ENCODE measurements at regions not wholly inside any gene's neighbourhood (a gene's known extent, or its start where the extent isn't known, plus 50 kb on each side); places are given as distances from the start of the nearest gene placed in this dataset.

GRCh38 chr10:78992333-78992732 is 76.4 kb upstream of the ZMIZ1 start:
- TF ChIP-seq SIN3A (IDR thresholded peaks at IDR 0.05; ENCODE audit: borderline replicate concordance, insufficient read depth, low read length) = no peak
- no peak for TF ChIP-seq POLR2AphosphoS5 (IDR thresholded peaks at IDR 0.05; ENCODE audit: low read depth, low read length)
- no peak for TF ChIP-seq TAF1 (IDR thresholded peaks at IDR 0.05; ENCODE audit: borderline replicate concordance, insufficient read depth, low read length)
- TF ChIP-seq REST (IDR thresholded peaks at IDR 0.05; ENCODE audit: insufficient read depth in 1 of 2, low read depth in 2 of 2, low read length in 2 of 2) = no peak
- TF ChIP-seq FOXP2 (optimal IDR thresholded peaks at IDR 0.05; ENCODE audit: borderline replicate concordance, extremely low read depth, extremely low read length, insufficient read depth) = no peak

DNA sequence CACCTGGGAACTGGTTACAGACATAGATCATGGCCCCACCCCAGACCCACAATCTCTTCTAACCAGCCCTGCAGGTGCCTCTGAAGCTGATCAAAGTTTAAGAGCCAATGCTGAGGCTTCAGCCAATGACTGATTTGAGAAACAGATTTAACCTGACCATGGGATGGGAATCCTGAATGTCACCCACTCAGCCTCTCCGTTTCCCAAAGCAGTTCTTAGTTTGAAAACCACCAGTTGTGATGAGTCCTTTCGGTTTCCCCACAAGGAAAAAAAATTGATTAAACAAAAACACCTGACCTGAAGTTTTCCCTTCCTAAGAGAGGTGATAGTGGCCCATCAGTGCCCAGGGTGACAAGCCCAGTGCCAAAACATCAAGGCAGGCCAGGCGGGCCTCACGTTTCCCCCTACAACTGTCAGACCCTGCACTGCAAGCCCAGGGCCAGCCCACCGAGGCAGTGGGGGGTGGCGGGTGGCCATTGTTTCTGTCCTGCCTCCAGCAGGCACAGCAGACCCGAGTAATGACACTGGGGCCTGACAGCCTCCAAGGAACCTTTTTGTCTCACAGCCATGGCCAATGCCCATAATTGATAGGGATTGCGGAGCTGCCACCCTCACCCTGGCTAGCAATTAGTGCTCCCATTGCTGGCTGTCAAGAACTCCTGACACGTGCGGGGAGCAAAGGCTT is 75.4 kb upstream of the ZMIZ1 start:
- TF ChIP-seq TAF1 (IDR thresholded peaks at IDR 0.05; ENCODE audit: borderline replicate concordance, insufficient read depth, low read length) (no peak), FOXP2 (optimal IDR thresholded peaks at IDR 0.05; ENCODE audit: borderline replicate concordance, extremely low read depth, extremely low read length, insufficient read depth) (no peak), POLR2AphosphoS5 (IDR thresholded peaks at IDR 0.05; ENCODE audit: low read depth, low read length) (no peak), SIN3A (IDR thresholded peaks at IDR 0.05; ENCODE audit: borderline replicate concordance, insufficient read depth, low read length) (no peak), REST (IDR thresholded peaks at IDR 0.05; ENCODE audit: insufficient read depth in 1 of 2, low read depth in 2 of 2, low read length in 2 of 2) (no peak)

- no peak for TF ChIP-seq TAF1 (IDR thresholded peaks at IDR 0.05; ENCODE audit: borderline replicate concordance, insufficient read depth, low read length)
- TF ChIP-seq REST (IDR thresholded peaks at IDR 0.05; ENCODE audit: insufficient read depth in 1 of 2, low read depth in 2 of 2, low read length in 2 of 2) = no peak
- TF ChIP-seq POLR2AphosphoS5 (IDR thresholded peaks at IDR 0.05; ENCODE audit: low read depth, low read length) = no peak
- no peak for TF ChIP-seq FOXP2 (optimal IDR thresholded peaks at IDR 0.05; ENCODE audit: borderline replicate concordance, extremely low read depth, extremely low read length, insufficient read depth)
- TF ChIP-seq SIN3A (IDR thresholded peaks at IDR 0.05; ENCODE audit: borderline replicate concordance, insufficient read depth, low read length) = no peak
These were observed 72.6 kb upstream of the ZMIZ1 start for GRCh38 chr10:78995987-78996791.

- TF ChIP-seq POLR2AphosphoS5 (IDR thresholded peaks at IDR 0.05; ENCODE audit: low read depth, low read length) (no peak), FOXP2 (optimal IDR thresholded peaks at IDR 0.05; ENCODE audit: borderline replicate concordance, extremely low read depth, extremely low read length, insufficient read depth) (no peak), REST (IDR thresholded peaks at IDR 0.05; ENCODE audit: insufficient read depth in 1 of 2, low read depth in 2 of 2, low read length in 2 of 2) (no peak), TAF1 (IDR thresholded peaks at IDR 0.05; ENCODE audit: borderline replicate concordance, insufficient read depth, low read length) (no peak), SIN3A (IDR thresholded peaks at IDR 0.05; ENCODE audit: borderline replicate concordance, insufficient read depth, low read length) (no peak)
These were observed 72.0 kb upstream of the ZMIZ1 start for GRCh38 chr10:78996792-78997129.
